Lung (tissue), 11 donors: ENCODE measurements at regions not wholly inside any gene's neighbourhood (a gene's known extent, or its start where the extent isn't known, plus 50 kb on each side); places are given as distances from the start of the nearest gene placed in this dataset.

Source experiments
- ATAC-seq: fragments of 200-7000 bp; cut with Tn5 transposase; one replicate; pipeline ENCODE4 v1.9.1; 2020; ENCODE audit warnings: moderate number of reproducible peaks; ENCODE audit not compliant: insufficient read depth, low FRiP score
- DNase-seq, 3 donors: peaks; one replicate each; pipeline ENCODE4 v3.0.0-alpha.2; 2013 to 2017
- H3K27ac ChIP-seq, 2 donors: one replicate each; pipeline ENCODE4 v1.5.1; 2013; ENCODE audit warnings: mild to moderate bottlenecking in 2 of 2, moderate library complexity in 2 of 2, control low read depth in 1 of 2, inconsistent platforms in 1 of 2, low read depth in 1 of 2, low read length in 1 of 2
- H3K27me3 ChIP-seq, 3 donors: one replicate each; pipeline ENCODE4 v1.5.1; 2013; ENCODE audit warnings: low read length in 2 of 3; ENCODE audit not compliant: control insufficient read depth in 3 of 3, insufficient read depth in 3 of 3
- H3K36me3 ChIP-seq, 4 donors: one replicate each; pipeline ENCODE4 v1.5.1; 2013; ENCODE audit warnings: low read length in 4 of 4, mild to moderate bottlenecking in 1 of 4, moderate library complexity in 1 of 4; ENCODE audit not compliant: control insufficient read depth in 4 of 4, insufficient read depth in 4 of 4
- H3K4me1 ChIP-seq, 5 donors: one replicate each; pipeline ENCODE4 v1.5.1; 2013; ENCODE audit warnings: low read length in 5 of 5, mild to moderate bottlenecking in 2 of 5, moderate library complexity in 1 of 5; ENCODE audit not compliant: control insufficient read depth in 5 of 5, insufficient read depth in 5 of 5
- H3K4me3 ChIP-seq: one replicate; pipeline ENCODE4 v1.5.1; 2013; ENCODE audit warnings: mild to moderate bottlenecking, control low read depth, moderate library complexity
- H3K9ac ChIP-seq, 2 donors: one replicate each; pipeline ENCODE4 v1.5.1; 2013; ENCODE audit warnings: low read length in 2 of 2, control low read depth in 1 of 2; ENCODE audit not compliant: insufficient read depth in 1 of 2
- H3K9me3 ChIP-seq, 4 donors: one replicate each; pipeline ENCODE4 v1.5.1; 2013; ENCODE audit warnings: low read length in 3 of 4, mild to moderate bottlenecking in 1 of 4, moderate library complexity in 1 of 4; ENCODE audit not compliant: control insufficient read depth in 4 of 4, insufficient read depth in 3 of 4
- CTCF ChIP-seq: IDR thresholded peaks from 2 replicates; pipeline ENCODE4 v1.5.1; 2012; ENCODE audit warnings: mild to moderate bottlenecking; ENCODE audit errors: control extremely low read depth, extremely low read depth
- WGBS, 2 donors: extraction: QIAGEN DNeasy Blood & Tissue Kit; methylation state at CpG; one replicate each; pipeline ENCODE4 v1.1.7; 2013; 5-methylcytosine and 5-hydroxymethylcytosine counted together
- donor health status: control.
- donor health status: control.
- donor health status: Bipolar disorder and iron deficiency.
- donor health status: healthy.
- donor health status: DM: yes; HTN: yes; CAD: no.

- peak overlapping the region in 1 of 2 donors; percentile 76 for H3K27ac ChIP-seq
- WGBS, 2 donors, result 93 to 94% methylated on average over 5 of the region's 5 CpGs
- TF ChIP-seq CTCF, result no peak
- H3K4me3 ChIP-seq, result no peak overlapping the region
- no peaks in the 10 kb centered on the region for H3K9me3 ChIP-seq
- H3K27me3 ChIP-seq, result no peaks in the 10 kb centered on the region
- H3K4me1 ChIP-seq, result peaks cover 0 to 10% (median 7%) of the 10 kb centered on the region in 5 donors
- H3K36me3 ChIP-seq, result no peaks in the 10 kb centered on the region
- H3K9ac ChIP-seq, result no peak overlapping the region
- DNase-seq (no peak), ATAC-seq (no peak)
These were observed 216.1 kb downstream of the NUAK1 start for GRCh38 chr12:105922670-105923102.

GRCh38 chr12:105924526-105925208 is 214.1 kb downstream of the NUAK1 start:
- no peak for ATAC-seq
- Histone ChIP-seq H3K27ac (no peak overlapping the region), H3K9me3 (no peaks in the 10 kb centered on the region), H3K36me3 (no peaks in the 10 kb centered on the region), H3K9ac (no peak overlapping the region), H3K4me1 (peaks cover 0 to 10% (median 6%) of the 10 kb centered on the region in 5 donors), H3K27me3 (no peaks in the 10 kb centered on the region), H3K4me3 (no peak overlapping the region)
- 69 to 79% methylated on average over 7 of the region's 7 CpGs for WGBS, 2 donors
- no peak for DNase-seq
- TF ChIP-seq CTCF, result no peak

GRCh38 chr12:105927564-105927963 is 211.2 kb downstream of the NUAK1 start:
- H3K9ac ChIP-seq, result no peak overlapping the region
- H3K4me1 ChIP-seq, result peaks cover 0 to 14% (median 0%) of the 10 kb centered on the region in 5 donors
- no peaks in the 10 kb centered on the region for H3K9me3 ChIP-seq
- H3K4me3 ChIP-seq, result no peak overlapping the region
- ATAC-seq (no peak), DNase-seq (no peak)
- H3K27me3 ChIP-seq, result no peaks in the 10 kb centered on the region
- no peak for TF ChIP-seq CTCF
- H3K36me3 ChIP-seq, result no peaks in the 10 kb centered on the region
- H3K27ac ChIP-seq, result no peak overlapping the region
- WGBS, 2 donors, result 88 to 93% methylated on average over 5 of the region's 5 CpGs

GRCh38 chr12:105928436-105928835 is 210.3 kb downstream of the NUAK1 start:
- Histone ChIP-seq H3K36me3 (no peaks in the 10 kb centered on the region), H3K4me3 (no peak overlapping the region), H3K9me3 (no peaks in the 10 kb centered on the region), H3K4me1 (peaks cover 0 to 14% (median 0%) of the 10 kb centered on the region in 5 donors), H3K9ac (no peak overlapping the region), H3K27ac (no peak overlapping the region), H3K27me3 (no peaks in the 10 kb centered on the region)
- DNase-seq (no peak), ATAC-seq (no peak)
- TF ChIP-seq CTCF, result no peak
- WGBS, 2 donors, result 62 to 76% methylated on average over 3 of the region's 3 CpGs
